GM12878 (cell line): ENCODE measurements at regions not wholly inside any gene's neighbourhood (a gene's known extent, or its start where the extent isn't known, plus 50 kb on each side); places are given as distances from the start of the nearest gene placed in this dataset.

Experiments used
- CEBPB ChIP-seq, 2 experiments: fragments of 150-350 bp in 1 of 2; IDR thresholded peaks; 2 replicates each; pipeline ENCODE4 v1.6.1; 2012 to 2014; ENCODE audit warnings: low read depth in 2 of 2, low read length in 2 of 2, borderline replicate concordance in 1 of 2, inconsistent platforms in 1 of 2
- CTCF ChIP-seq, 3 experiments: IDR thresholded peaks in 2 of 3; conservative IDR thresholded peaks in 1 of 3; 2 replicates each; pipeline ENCODE4 v1.5.1; 2011; ENCODE audit warnings: low read depth in 3 of 3, low read length in 3 of 3, mild to moderate bottlenecking in 3 of 3, control low read depth in 2 of 3, moderate library complexity in 2 of 3, inconsistent platforms in 1 of 3, mixed read lengths in 1 of 3; ENCODE audit not compliant: control insufficient read depth in 2 of 3, insufficient read depth in 1 of 3; ENCODE audit errors: extremely low read depth in 1 of 3
- EED ChIP-seq: sonication (generic); IDR thresholded peaks from 2 replicates; pipeline ENCODE4 v1.6.1; 2016; ENCODE audit warnings: antibody characterized with exemption, low read depth
- GABPA ChIP-seq: IDR thresholded peaks from 2 replicates; pipeline ENCODE4 v1.6.1; 2014; ENCODE audit warnings: antibody characterized with exemption, low read depth, mild to moderate bottlenecking, inconsistent platforms
- MYC ChIP-seq: IDR thresholded peaks from 2 replicates; pipeline ENCODE4 v1.6.1; 2011; ENCODE audit warnings: mild to moderate bottlenecking, low read length, moderate library complexity, inconsistent platforms; ENCODE audit not compliant: insufficient read depth, insufficient replicate concordance, insufficient read length, severe bottlenecking
- NR2C2 ChIP-seq: IDR thresholded peaks from 2 replicates; pipeline ENCODE4 v1.6.1; 2011; ENCODE audit warnings: borderline replicate concordance, low read depth; ENCODE audit not compliant: control insufficient read depth, insufficient read length
- RBBP5 ChIP-seq: fragments of 200-600 bp; sonication (generic); conservative IDR thresholded peaks from 2 replicates; pipeline ENCODE4 v1.6.1; 2016
- TCF12 ChIP-seq: IDR thresholded peaks from 2 replicates; pipeline ENCODE4 v1.6.1; 2011; ENCODE audit warnings: low read depth, mild to moderate bottlenecking, low read length

GRCh38 chr1:78274814-78275213, 216.0 kb upstream of the PTGFR start:
- TF ChIP-seq CEBPB (IDR thresholded peaks at IDR 0.05; ENCODE audit: borderline replicate concordance in 1 of 2, low read depth in 2 of 2, low read length in 2 of 2), result no peak
- TF ChIP-seq CTCF (IDR thresholded peaks at IDR 0.05 in 2 of 3, conservative IDR thresholded peaks at IDR 0.05 in 1 of 3; ENCODE audit: control insufficient read depth in 2 of 3, extremely low read depth in 1 of 3, insufficient read depth in 1 of 3, low read depth in 3 of 3, low read length in 3 of 3), result no peak
- no peak for TF ChIP-seq EED
- TF ChIP-seq RBBP5, result no peak
- no peak for TF ChIP-seq GABPA
- TF ChIP-seq TCF12, result no peak
- TF ChIP-seq MYC, result no peak
- TF ChIP-seq NR2C2, result no peak
